SK-N-SH (cell line): ENCODE measurements at regions not wholly inside any gene's neighbourhood (a gene's known extent, or its start where the extent isn't known, plus 50 kb on each side); places are given as distances from the start of the nearest gene placed in this dataset.

Experiments used
- CTCF ChIA-PET: fragments of 300-600, 350-600 bp; formaldehyde crosslinking; extraction: SDS; loops from one replicate; lab custom pipeline; 2021; lab: Yijun Ruan, JAX
- POLR2A ChIA-PET: fragments of 350-600 bp; sonication (Branson Sonifier 250); formaldehyde crosslinking; extraction: SDS; loops from one replicate; lab custom pipeline; 2020; ENCODE audit warnings: antibody characterized with exemption, inconsistent platforms; lab: Yijun Ruan, JAX
- DNase-seq: peaks from one replicate; pipeline ENCODE4 v3.0.0; 2012
- H2AFZ ChIP-seq: fragments of 200-600 bp; sonication (generic); 2 replicates; pipeline ENCODE4 v1.8.1; 2016; ENCODE audit warnings: antibody characterized with exemption, mild to moderate bottlenecking, low read depth
- H3F3A ChIP-seq: fragments of 200-600 bp; sonication (generic); replicated peaks from 2 replicates; pipeline ENCODE3; 2016; ENCODE audit warnings: antibody characterized with exemption, mild to moderate bottlenecking; ENCODE audit not compliant: insufficient read depth
- H3K27ac ChIP-seq, 2 experiments: fragments of 200-500 bp in 1 of 2; fragments of 200-600 bp in 1 of 2; sonication (Bioruptor generic) in 1 of 2; sonication (generic), shearing (Covaris generic) in 1 of 2; 2 replicates each; pipeline versions ENCODE4 v1.5.1 to v1.6.1; 2014 to 2016; ENCODE audit warnings: low read depth in 2 of 2, inconsistent platforms in 1 of 2, low read length in 1 of 2, mild to moderate bottlenecking in 1 of 2, mixed read lengths in 1 of 2
- H3K27me3 ChIP-seq: fragments of 200-600 bp; sonication (generic), shearing (Covaris generic); 2 replicates; pipeline ENCODE4 v1.6.1; 2016; ENCODE audit warnings: mixed run types; ENCODE audit not compliant: insufficient read depth
- H3K36me3 ChIP-seq, 2 experiments: fragments of 200-500 bp in 1 of 2; fragments of 200-600 bp in 1 of 2; sonication (Bioruptor generic) in 1 of 2; sonication (generic) in 1 of 2; replicated peaks in 1 of 2; 2 replicates each; pipeline versions ENCODE3 to v1.5.1; 2014 to 2016; ENCODE audit warnings: low read length in 1 of 2, mild to moderate bottlenecking in 1 of 2; ENCODE audit not compliant: insufficient read depth in 2 of 2, control insufficient read depth in 1 of 2
- H3K4me1 ChIP-seq, 2 experiments: fragments of 200-500 bp in 1 of 2; fragments of 200-600 bp in 1 of 2; sonication (Bioruptor generic) in 1 of 2; sonication (generic), shearing (Covaris generic) in 1 of 2; 2 replicates each; pipeline versions ENCODE4 v1.5.1 to v1.6.1; 2014 to 2016; ENCODE audit warnings: low read depth in 1 of 2, low read length in 1 of 2, mixed run types in 1 of 2; ENCODE audit not compliant: insufficient read depth in 2 of 2, control insufficient read depth in 1 of 2
- H3K4me2 ChIP-seq: fragments of 200-600 bp; sonication (generic), shearing (Covaris generic); 2 replicates; pipeline ENCODE4 v1.6.1; 2017; ENCODE audit warnings: mixed run types
- H3K4me3 ChIP-seq, 2 experiments: fragments of 200-500 bp in 1 of 2; fragments of 200-600 bp in 1 of 2; sonication (Bioruptor generic) in 1 of 2; sonication (generic), shearing (Covaris generic) in 1 of 2; 2 replicates each; pipeline versions ENCODE4 v1.5.1 to v1.8.1; 2014 to 2016; ENCODE audit warnings: low read depth in 2 of 2, inconsistent platforms in 1 of 2, low read length in 1 of 2, mild to moderate bottlenecking in 1 of 2, mixed read lengths in 1 of 2, moderate library complexity in 1 of 2
- H3K79me2 ChIP-seq: fragments of 200-600 bp; sonication (generic); 2 replicates; pipeline ENCODE4 v1.8.1; 2017; ENCODE audit warnings: mild to moderate bottlenecking; ENCODE audit not compliant: insufficient read depth
- H3K9ac ChIP-seq: fragments of 200-600 bp; sonication (generic); 2 replicates; pipeline ENCODE4 v1.6.1; 2017; ENCODE audit warnings: mixed run types
- H3K9me2 ChIP-seq: fragments of 200-600 bp; sonication (generic); 2 replicates; pipeline ENCODE4 v1.6.1; 2017; ENCODE audit warnings: mixed run types
- H3K9me3 ChIP-seq: fragments of 200-600 bp; sonication (generic); 2 replicates; pipeline ENCODE4 v1.6.1; 2017; ENCODE audit warnings: mixed run types, mild to moderate bottlenecking, moderate library complexity
- H4K20me1 ChIP-seq: fragments of 200-600 bp; sonication (generic); 2 replicates; pipeline ENCODE4 v1.6.1; 2017; ENCODE audit warnings: mild to moderate bottlenecking, mixed run types; ENCODE audit not compliant: insufficient read depth
- CHD2 ChIP-seq: fragments of 150-350 bp; IDR thresholded peaks from 2 replicates; pipeline ENCODE4 v1.6.1; 2018; ENCODE audit warnings: low read length; ENCODE audit not compliant: partially characterized antibody
- EZH2phosphoT487 ChIP-seq: fragments of 200-600 bp; sonication (generic); IDR thresholded peaks from 2 replicates; pipeline ENCODE4 v1.6.1; 2017; ENCODE audit warnings: low read depth, mixed run types, mild to moderate bottlenecking, antibody characterized with exemption, moderate library complexity, borderline replicate concordance
- FOSL2 ChIP-seq: IDR thresholded peaks from 2 replicates; pipeline ENCODE4 v1.4.0; 2012; ENCODE audit warnings: low read depth, mild to moderate bottlenecking, moderate library complexity, borderline replicate concordance
- GABPA ChIP-seq: IDR thresholded peaks from 2 replicates; pipeline ENCODE4 v1.4.0; 2012; ENCODE audit warnings: low read depth, mild to moderate bottlenecking
- GATA2 ChIP-seq: sonication (generic); formaldehyde crosslinking; IDR thresholded peaks from 2 replicates; pipeline ENCODE4 v1.5.0; 2020; ENCODE audit warnings: mild to moderate bottlenecking, missing genetic modification reagents
- JUND ChIP-seq: IDR thresholded peaks from 2 replicates; pipeline ENCODE4 v1.4.0; 2012
- MEF2A ChIP-seq: IDR thresholded peaks from 2 replicates; pipeline ENCODE4 v1.4.0; 2012; ENCODE audit warnings: low read depth, borderline replicate concordance
- MXI1 ChIP-seq: IDR thresholded peaks from 2 replicates; pipeline ENCODE4 v1.6.1; 2012; ENCODE audit warnings: mild to moderate bottlenecking, low read depth, low read length, improper control_type of control experiment
- NRF1 ChIP-seq: IDR thresholded peaks from 2 replicates; pipeline ENCODE4 v1.6.1; 2012; ENCODE audit warnings: low read depth, mild to moderate bottlenecking, low read length
- POLR2AphosphoS5 ChIP-seq: IDR thresholded peaks from 2 replicates; pipeline ENCODE4 v1.6.1; 2012; ENCODE audit warnings: low read depth, low read length
- RAD21 ChIP-seq: IDR thresholded peaks from 2 replicates; pipeline ENCODE4 v1.6.1; 2012; ENCODE audit warnings: mild to moderate bottlenecking, low read length
- RCOR1 ChIP-seq: fragments of 150-350 bp; IDR thresholded peaks from 2 replicates; pipeline ENCODE4 v1.6.1; 2017; ENCODE audit warnings: antibody characterized with exemption, low read length
- SMC3 ChIP-seq: IDR thresholded peaks from 2 replicates; pipeline ENCODE4 v1.6.1; 2012; ENCODE audit warnings: low read depth, low read length, improper control_type of control experiment
- TAF1 ChIP-seq: IDR thresholded peaks from 2 replicates; pipeline ENCODE4 v1.6.1; 2012; ENCODE audit warnings: low read depth, mild to moderate bottlenecking, low read length, moderate library complexity, borderline replicate concordance
- YY1 ChIP-seq: IDR thresholded peaks from 2 replicates; pipeline ENCODE4 v1.4.0; 2012; ENCODE audit warnings: low read depth, mild to moderate bottlenecking
- WGBS: methylation state at CpG from one replicate; pipeline ENCODE4 v1.1.6; 2017; ENCODE audit warnings: low lambda C conversion rate; 5-methylcytosine and 5-hydroxymethylcytosine counted together
- TF ChIP-seq, protein P1 (sequence below): IDR thresholded peaks from 2 replicates; pipeline ENCODE4 v1.4.0; 2012; ENCODE audit warnings: low read depth, borderline replicate concordance
- TF ChIP-seq, protein P2 (sequence below): fragments of 150-350 bp; IDR thresholded peaks from 2 replicates; pipeline ENCODE4 v1.6.1; 2017; ENCODE audit warnings: antibody characterized with exemption, low read length, low read depth, borderline replicate concordance
- TF ChIP-seq, protein P3 (sequence below): IDR thresholded peaks from 2 replicates; pipeline ENCODE4 v1.6.1; 2012; ENCODE audit warnings: mild to moderate bottlenecking, low read depth, low read length, moderate library complexity
- TF ChIP-seq, protein P4 (sequence below): fragments of 200-600 bp; sonication (generic); IDR thresholded peaks from 2 replicates; pipeline ENCODE4 v1.6.1; 2017; ENCODE audit warnings: antibody characterized with exemption, mild to moderate bottlenecking, moderate library complexity

DNA sequence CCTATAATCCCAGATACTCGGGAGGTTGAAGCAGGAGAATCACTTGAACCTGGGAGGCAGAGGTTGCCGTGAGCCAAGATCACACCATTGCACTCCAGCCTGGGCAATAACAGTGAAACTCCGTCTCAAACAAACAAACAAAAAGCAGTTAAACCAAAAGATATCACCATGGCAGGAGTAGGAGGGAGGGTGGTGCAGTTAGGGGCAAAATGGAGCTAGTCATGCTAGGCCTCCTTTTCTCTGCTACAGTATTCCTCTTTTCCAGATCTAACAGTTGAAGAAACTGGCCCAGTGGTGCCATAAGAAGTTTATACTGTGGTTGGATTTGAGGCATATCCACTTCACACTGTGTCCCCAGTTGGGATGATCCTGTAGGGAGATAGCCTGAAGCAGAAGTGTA lies 261.6 kb downstream of the SKIDA1 start:
- Histone ChIP-seq H3K9me2 (no peaks in the 10 kb centered on the region), H2AFZ (no peak overlapping the region), H3K4me3 (no peak overlapping the region), H3K9ac (no peak overlapping the region), H4K20me1 (no peaks in the 10 kb centered on the region), H3K36me3 (no peaks in the 10 kb centered on the region), H3K27me3 (no peaks in the 10 kb centered on the region), H3K4me1 (peaks cover 0 to 7% of the 10 kb centered on the region in 2 experiments; a peak in 1 of 4 replicates), H3F3A (no peaks in the 10 kb centered on the region), H3K27ac (no peak overlapping the region), H3K79me2 (no peaks in the 10 kb centered on the region), H3K9me3 (no peaks in the 10 kb centered on the region), H3K4me2 (no peak overlapping the region)
- no peak for TF ChIP-seq GATA2
- TF ChIP-seq RAD21, result no peak
- TF ChIP-seq TAF1, result no peak
- TF ChIP-seq MXI1, result no peak
- TF ChIP-seq RCOR1, result no peak
- TF ChIP-seq, protein P1, sequence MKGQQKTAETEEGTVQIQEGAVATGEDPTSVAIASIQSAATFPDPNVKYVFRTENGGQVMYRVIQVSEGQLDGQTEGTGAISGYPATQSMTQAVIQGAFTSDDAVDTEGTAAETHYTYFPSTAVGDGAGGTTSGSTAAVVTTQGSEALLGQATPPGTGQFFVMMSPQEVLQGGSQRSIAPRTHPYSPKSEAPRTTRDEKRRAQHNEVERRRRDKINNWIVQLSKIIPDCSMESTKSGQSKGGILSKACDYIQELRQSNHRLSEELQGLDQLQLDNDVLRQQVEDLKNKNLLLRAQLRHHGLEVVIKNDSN, result no peak
- POLR2A ChIA-PET, result no interaction called here
- WGBS, result 92% methylated on average over 3 of the region's 3 CpGs
- no peak for DNase-seq
- CTCF ChIA-PET, result interaction anchor here (1.4 to 1.7 kb wide), 3 partner anchors 11 to 185 kb away, joined by 4 to 10 read pairs (median 4); no protein-coding TSS in a partner anchor

DNA sequence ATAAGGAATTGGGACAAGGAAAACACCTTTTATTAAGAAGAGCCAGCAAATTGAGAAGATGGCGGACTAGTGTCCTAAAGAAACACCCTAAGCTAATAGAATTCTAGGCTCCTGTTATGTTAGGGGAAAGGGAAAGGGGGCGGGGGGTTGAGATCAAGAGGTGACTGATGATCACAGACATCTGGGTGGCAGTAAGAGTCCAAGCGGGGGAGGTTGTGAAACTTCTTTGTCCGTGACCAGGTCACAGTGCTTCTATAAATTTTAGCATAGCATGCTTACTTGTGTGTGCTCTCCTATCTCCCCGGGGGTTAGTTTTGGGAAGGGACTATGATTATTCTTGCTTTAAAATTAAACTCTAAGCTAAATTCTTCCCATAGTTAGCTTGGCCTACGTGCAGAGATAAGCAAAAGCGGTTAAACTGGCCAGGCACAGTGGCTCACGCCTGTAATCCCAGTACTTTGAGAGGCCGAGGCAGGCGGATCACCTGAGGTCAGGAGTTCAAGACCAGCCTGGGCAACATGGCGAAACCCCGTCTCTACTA lies 262.1 kb downstream of the SKIDA1 start:
- Histone ChIP-seq H3K4me2 (no peak overlapping the region), H3K4me1 (peaks cover 0 to 7% of the 10 kb centered on the region in 2 experiments; a peak in 1 of 4 replicates), H3K9me2 (no peaks in the 10 kb centered on the region), H3K9ac (no peak overlapping the region), H3K27ac (no peak overlapping the region), H3K79me2 (no peaks in the 10 kb centered on the region), H3F3A (no peaks in the 10 kb centered on the region), H3K4me3 (no peak overlapping the region), H3K9me3 (no peaks in the 10 kb centered on the region), H2AFZ (no peak overlapping the region), H3K27me3 (no peaks in the 10 kb centered on the region), H3K36me3 (no peaks in the 10 kb centered on the region), H4K20me1 (no peaks in the 10 kb centered on the region)
- DNase-seq, result no peak
- WGBS, result 87% methylated on average over 12 of the region's 12 CpGs
- POLR2A ChIA-PET, result no interaction called here
- no peak for TF ChIP-seq CHD2
- TF ChIP-seq SMC3, result no peak
- TF ChIP-seq, protein P2, sequence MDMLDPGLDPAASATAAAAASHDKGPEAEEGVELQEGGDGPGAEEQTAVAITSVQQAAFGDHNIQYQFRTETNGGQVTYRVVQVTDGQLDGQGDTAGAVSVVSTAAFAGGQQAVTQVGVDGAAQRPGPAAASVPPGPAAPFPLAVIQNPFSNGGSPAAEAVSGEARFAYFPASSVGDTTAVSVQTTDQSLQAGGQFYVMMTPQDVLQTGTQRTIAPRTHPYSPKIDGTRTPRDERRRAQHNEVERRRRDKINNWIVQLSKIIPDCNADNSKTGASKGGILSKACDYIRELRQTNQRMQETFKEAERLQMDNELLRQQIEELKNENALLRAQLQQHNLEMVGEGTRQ, result no peak
- TF ChIP-seq JUND, result no peak
- TF ChIP-seq POLR2AphosphoS5, result no peak
- no peak for TF ChIP-seq FOSL2
- no peak for TF ChIP-seq YY1
- no peak for TF ChIP-seq MEF2A
- TF ChIP-seq EZH2phosphoT487, result no peak
- no peak for TF ChIP-seq GABPA
- no peak for TF ChIP-seq NRF1
- no peak for TF ChIP-seq RAD21
- TF ChIP-seq, protein P3, sequence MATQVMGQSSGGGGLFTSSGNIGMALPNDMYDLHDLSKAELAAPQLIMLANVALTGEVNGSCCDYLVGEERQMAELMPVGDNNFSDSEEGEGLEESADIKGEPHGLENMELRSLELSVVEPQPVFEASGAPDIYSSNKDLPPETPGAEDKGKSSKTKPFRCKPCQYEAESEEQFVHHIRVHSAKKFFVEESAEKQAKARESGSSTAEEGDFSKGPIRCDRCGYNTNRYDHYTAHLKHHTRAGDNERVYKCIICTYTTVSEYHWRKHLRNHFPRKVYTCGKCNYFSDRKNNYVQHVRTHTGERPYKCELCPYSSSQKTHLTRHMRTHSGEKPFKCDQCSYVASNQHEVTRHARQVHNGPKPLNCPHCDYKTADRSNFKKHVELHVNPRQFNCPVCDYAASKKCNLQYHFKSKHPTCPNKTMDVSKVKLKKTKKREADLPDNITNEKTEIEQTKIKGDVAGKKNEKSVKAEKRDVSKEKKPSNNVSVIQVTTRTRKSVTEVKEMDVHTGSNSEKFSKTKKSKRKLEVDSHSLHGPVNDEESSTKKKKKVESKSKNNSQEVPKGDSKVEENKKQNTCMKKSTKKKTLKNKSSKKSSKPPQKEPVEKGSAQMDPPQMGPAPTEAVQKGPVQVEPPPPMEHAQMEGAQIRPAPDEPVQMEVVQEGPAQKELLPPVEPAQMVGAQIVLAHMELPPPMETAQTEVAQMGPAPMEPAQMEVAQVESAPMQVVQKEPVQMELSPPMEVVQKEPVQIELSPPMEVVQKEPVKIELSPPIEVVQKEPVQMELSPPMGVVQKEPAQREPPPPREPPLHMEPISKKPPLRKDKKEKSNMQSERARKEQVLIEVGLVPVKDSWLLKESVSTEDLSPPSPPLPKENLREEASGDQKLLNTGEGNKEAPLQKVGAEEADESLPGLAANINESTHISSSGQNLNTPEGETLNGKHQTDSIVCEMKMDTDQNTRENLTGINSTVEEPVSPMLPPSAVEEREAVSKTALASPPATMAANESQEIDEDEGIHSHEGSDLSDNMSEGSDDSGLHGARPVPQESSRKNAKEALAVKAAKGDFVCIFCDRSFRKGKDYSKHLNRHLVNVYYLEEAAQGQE, result no peak
- TF ChIP-seq, protein P4, sequence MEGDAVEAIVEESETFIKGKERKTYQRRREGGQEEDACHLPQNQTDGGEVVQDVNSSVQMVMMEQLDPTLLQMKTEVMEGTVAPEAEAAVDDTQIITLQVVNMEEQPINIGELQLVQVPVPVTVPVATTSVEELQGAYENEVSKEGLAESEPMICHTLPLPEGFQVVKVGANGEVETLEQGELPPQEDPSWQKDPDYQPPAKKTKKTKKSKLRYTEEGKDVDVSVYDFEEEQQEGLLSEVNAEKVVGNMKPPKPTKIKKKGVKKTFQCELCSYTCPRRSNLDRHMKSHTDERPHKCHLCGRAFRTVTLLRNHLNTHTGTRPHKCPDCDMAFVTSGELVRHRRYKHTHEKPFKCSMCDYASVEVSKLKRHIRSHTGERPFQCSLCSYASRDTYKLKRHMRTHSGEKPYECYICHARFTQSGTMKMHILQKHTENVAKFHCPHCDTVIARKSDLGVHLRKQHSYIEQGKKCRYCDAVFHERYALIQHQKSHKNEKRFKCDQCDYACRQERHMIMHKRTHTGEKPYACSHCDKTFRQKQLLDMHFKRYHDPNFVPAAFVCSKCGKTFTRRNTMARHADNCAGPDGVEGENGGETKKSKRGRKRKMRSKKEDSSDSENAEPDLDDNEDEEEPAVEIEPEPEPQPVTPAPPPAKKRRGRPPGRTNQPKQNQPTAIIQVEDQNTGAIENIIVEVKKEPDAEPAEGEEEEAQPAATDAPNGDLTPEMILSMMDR, result no peak
- CTCF ChIA-PET, result interaction anchor here (0.7 to 1.7 kb wide), 2 partner anchors 11 to 186 kb away, joined by 5 to 10 read pairs; no protein-coding TSS in a partner anchor
